ENCODE measurements at regions not wholly inside any gene's neighbourhood (a gene's known extent, or its start where the extent isn't known, plus 50 kb on each side); places are given as distances from the start of the nearest gene placed in this dataset.

GRCh38 chr2:15803543-15804245 is 136.7 kb upstream of the MYCN start:
- 87 to 96% (median 90%) methylated on average over 12 of the region's 12 CpGs for WGBS, 5 donors
- H3K4me3 ChIP-seq, result no peak overlapping the region
- H3K9me3 ChIP-seq, result no peaks in the 10 kb centered on the region
- H3K27me3 ChIP-seq (replicated peaks in 1 of 7), result peaks cover 0 to 10% (median 0%) of the 10 kb centered on the region in 7 donors
- peaks cover 0 to 2% (median under 1%) of the 10 kb centered on the region in 6 donors for H3K4me1 ChIP-seq
- intact Hi-C loops (cut with DNase I; ENCODE audit: low total_unique reads), result no loop called here
- no peaks in the 10 kb centered on the region for H3K36me3 ChIP-seq
- no peak overlapping the region for H3K27ac ChIP-seq
- TF ChIP-seq, protein P1, sequence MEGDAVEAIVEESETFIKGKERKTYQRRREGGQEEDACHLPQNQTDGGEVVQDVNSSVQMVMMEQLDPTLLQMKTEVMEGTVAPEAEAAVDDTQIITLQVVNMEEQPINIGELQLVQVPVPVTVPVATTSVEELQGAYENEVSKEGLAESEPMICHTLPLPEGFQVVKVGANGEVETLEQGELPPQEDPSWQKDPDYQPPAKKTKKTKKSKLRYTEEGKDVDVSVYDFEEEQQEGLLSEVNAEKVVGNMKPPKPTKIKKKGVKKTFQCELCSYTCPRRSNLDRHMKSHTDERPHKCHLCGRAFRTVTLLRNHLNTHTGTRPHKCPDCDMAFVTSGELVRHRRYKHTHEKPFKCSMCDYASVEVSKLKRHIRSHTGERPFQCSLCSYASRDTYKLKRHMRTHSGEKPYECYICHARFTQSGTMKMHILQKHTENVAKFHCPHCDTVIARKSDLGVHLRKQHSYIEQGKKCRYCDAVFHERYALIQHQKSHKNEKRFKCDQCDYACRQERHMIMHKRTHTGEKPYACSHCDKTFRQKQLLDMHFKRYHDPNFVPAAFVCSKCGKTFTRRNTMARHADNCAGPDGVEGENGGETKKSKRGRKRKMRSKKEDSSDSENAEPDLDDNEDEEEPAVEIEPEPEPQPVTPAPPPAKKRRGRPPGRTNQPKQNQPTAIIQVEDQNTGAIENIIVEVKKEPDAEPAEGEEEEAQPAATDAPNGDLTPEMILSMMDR (IDR thresholded peaks at IDR 0.05 in 8 of 11, conservative IDR thresholded peaks at IDR 0.05 in 3 of 11), result no peak
- TF ChIP-seq POLR2AphosphoS5 (IDR thresholded peaks at IDR 0.05) (no peak), POLR2A (IDR thresholded peaks at IDR 0.05) (no peak)
- DNase-seq, result no peak

DNA sequence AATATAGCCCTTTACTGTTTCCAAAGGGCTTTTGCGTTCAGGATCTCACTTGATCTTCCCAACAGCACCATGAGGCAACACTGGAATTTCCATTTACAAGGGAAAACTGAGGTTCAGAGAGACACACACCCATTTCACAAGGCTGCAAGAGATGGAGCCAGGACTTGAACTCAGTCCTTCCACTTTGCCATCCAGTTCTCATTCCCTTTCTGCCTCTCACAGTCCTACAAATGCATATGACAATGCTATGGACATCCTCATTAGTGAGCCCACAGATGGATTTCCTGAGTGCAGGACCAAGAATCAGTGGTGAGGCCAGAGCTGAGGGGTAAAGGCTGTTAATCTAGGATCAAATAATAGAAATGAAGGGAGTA is 136.1 kb upstream of the MYCN start:
- H3K4me1 ChIP-seq, result peaks cover 0 to 8% (median 2%) of the 10 kb centered on the region in 6 donors
- H3K27me3 ChIP-seq (replicated peaks in 1 of 7), result peaks cover 0 to 10% (median 0%) of the 10 kb centered on the region in 7 donors
- no peak for DNase-seq
- H3K36me3 ChIP-seq, result no peaks in the 10 kb centered on the region
- no peak overlapping the region for H3K27ac ChIP-seq
- no peak overlapping the region for H3K4me3 ChIP-seq
- no peak for TF ChIP-seq POLR2A (IDR thresholded peaks at IDR 0.05)
- TF ChIP-seq, protein P1 (IDR thresholded peaks at IDR 0.05 in 8 of 11, conservative IDR thresholded peaks at IDR 0.05 in 3 of 11), result no peak
- no peak for TF ChIP-seq POLR2AphosphoS5 (IDR thresholded peaks at IDR 0.05)
- WGBS, 5 donors, result 82 to 100% (median 94%) methylated on average over 1 of the region's 1 CpG
- no peaks in the 10 kb centered on the region for H3K9me3 ChIP-seq
- intact Hi-C loops (cut with DNase I; ENCODE audit: low total_unique reads), result no loop called here

DNA sequence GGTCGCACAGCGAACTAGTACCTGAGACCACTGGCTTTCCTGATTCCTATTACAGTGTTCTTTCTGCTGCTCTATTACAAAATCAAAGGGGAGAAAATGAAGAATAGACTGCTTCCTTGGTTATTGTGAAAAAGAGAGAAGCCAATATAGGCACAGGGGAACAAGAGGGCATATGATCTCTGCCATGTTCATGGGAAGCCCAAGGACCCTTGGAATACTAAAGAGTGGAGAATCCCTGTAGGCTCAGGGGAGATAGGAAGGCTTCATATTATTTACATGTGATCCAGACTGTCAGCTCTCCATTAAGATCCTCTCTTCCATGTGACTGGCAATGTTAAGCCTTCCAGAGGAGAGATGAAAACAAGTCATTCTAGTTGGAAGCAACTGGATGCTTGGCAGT is 135.7 kb upstream of the MYCN start:
- TF ChIP-seq, protein P1 (IDR thresholded peaks at IDR 0.05 in 8 of 11, conservative IDR thresholded peaks at IDR 0.05 in 3 of 11), result no peak
- no peak for TF ChIP-seq POLR2AphosphoS5 (IDR thresholded peaks at IDR 0.05)
- TF ChIP-seq POLR2A (IDR thresholded peaks at IDR 0.05), result no peak
- Histone ChIP-seq H3K27me3 (replicated peaks in 1 of 7) (peaks cover 0 to 10% (median 0%) of the 10 kb centered on the region in 7 donors), H3K4me1 (peaks cover 0 to 8% (median 2%) of the 10 kb centered on the region in 6 donors), H3K4me3 (no peak overlapping the region), H3K27ac (no peak overlapping the region), H3K36me3 (no peaks in the 10 kb centered on the region), H3K9me3 (no peaks in the 10 kb centered on the region)
- DNase-seq, result no peak
- intact Hi-C loops (cut with DNase I; ENCODE audit: low total_unique reads), result no loop called here
- 84 to 100% (median 96%) methylated on average over 2 of the region's 2 CpGs for WGBS, 5 donors

DNA sequence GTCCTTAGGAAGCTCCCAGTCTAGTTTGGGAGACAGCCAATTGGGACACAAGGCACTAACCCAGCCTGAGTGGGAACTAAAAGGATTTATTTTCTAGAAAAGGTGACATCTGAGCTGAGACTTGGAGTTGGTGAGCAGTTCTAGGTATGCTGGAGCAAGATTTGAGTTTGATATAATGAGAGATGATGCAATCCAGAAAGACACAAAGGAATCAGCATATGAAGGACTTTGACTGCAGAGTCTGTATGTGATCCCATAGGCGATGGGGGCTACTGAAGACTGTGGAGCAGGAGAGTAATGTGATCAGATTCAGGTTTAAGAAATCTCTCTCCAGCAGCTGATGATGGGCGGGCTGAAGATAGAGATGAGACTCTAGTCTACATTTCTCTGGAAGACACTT is 135.1 kb upstream of the MYCN start:
- TF ChIP-seq POLR2AphosphoS5 (IDR thresholded peaks at IDR 0.05), result no peak
- no peak for TF ChIP-seq POLR2A (IDR thresholded peaks at IDR 0.05)
- TF ChIP-seq, protein P1 (IDR thresholded peaks at IDR 0.05 in 8 of 11, conservative IDR thresholded peaks at IDR 0.05 in 3 of 11), result no peak
- intact Hi-C loops (cut with DNase I; ENCODE audit: low total_unique reads), result no loop called here

More for the DNA sequence above, 135.1 kb upstream of the MYCN start:
- no peak for DNase-seq
- Histone ChIP-seq H3K4me3 (no peak overlapping the region), H3K9me3 (no peaks in the 10 kb centered on the region), H3K36me3 (no peaks in the 10 kb centered on the region), H3K4me1 (peaks cover 0 to 8% (median 2%) of the 10 kb centered on the region in 6 donors), H3K27me3 (replicated peaks in 1 of 7) (peaks cover 0 to 6% (median 0%) of the 10 kb centered on the region in 7 donors), H3K27ac (no peak overlapping the region)
- WGBS, 5 donors, result 86 to 92% (median 87%) methylated on average over 2 of the region's 2 CpGs

Measured in spleen (tissue), 11 donors.